ENCODE measurements at regions not wholly inside any gene's neighbourhood (a gene's known extent, or its start where the extent isn't known, plus 50 kb on each side); places are given as distances from the start of the nearest gene placed in this dataset.

- Histone ChIP-seq H3K27me3 (ENCODE audit: control insufficient read depth in 1 of 2, insufficient read depth in 2 of 2, low read length in 2 of 2) (no peaks in the 10 kb centered on the region), H3K4me1 (ENCODE audit: insufficient read depth, low read length) (no peaks in the 10 kb centered on the region), H3K36me3 (ENCODE audit: insufficient read depth, low read length) (no peaks in the 10 kb centered on the region), H3K9me3 (ENCODE audit: control insufficient read depth in 1 of 2, insufficient read depth in 1 of 2, low read length in 2 of 2) (no peaks in the 10 kb centered on the region), H3K27ac (ENCODE audit: low read depth in 1 of 2, low read length in 2 of 2) (no peak overlapping the region), H3K4me3 (ENCODE audit: low read length) (no peak overlapping the region)
- ATAC-seq (ENCODE audit: poor library complexity) = no peak
- POLR2A ChIA-PET = no interaction called here
- no peak overlapping the region for H3K27ac Mint-ChIP-seq
- no peaks in the 10 kb centered on the region for H3K36me3 Mint-ChIP-seq (ENCODE audit: low read depth)
- no peak for DNase-seq
- intact Hi-C loops (cut with DNase I, micrococcal nuclease) = no loop called here
- no peak for TF ChIP-seq CTCF (IDR thresholded peaks at IDR 0.05)
- H3K4me1 Mint-ChIP-seq (ENCODE audit: low read depth) = no peaks in the 10 kb centered on the region
- CTCF ChIA-PET = no interaction called here
- H3K4me3 Mint-ChIP-seq = no peak overlapping the region
- H3K9me3 Mint-ChIP-seq = no peaks in the 10 kb centered on the region
- H3K27me3 Mint-ChIP-seq = peaks cover 13% of the 10 kb centered on the region
Observed at GRCh38 chr20:51873652-51874051, 71.3 kb upstream of the SALL4 start.

GRCh38 chr20:51871943-51872342 is 69.6 kb upstream of the SALL4 start:
- Mint-ChIP-seq H3K36me3 (ENCODE audit: low read depth) (no peaks in the 10 kb centered on the region), H3K27me3 (peaks cover 9% of the 10 kb centered on the region), H3K27ac (no peak overlapping the region), H3K4me1 (ENCODE audit: low read depth) (no peaks in the 10 kb centered on the region), H3K4me3 (no peak overlapping the region), H3K9me3 (no peaks in the 10 kb centered on the region)
- no peaks in the 10 kb centered on the region for H3K9me3 ChIP-seq (ENCODE audit: control insufficient read depth in 1 of 2, insufficient read depth in 1 of 2, low read length in 2 of 2)
- POLR2A ChIA-PET = no interaction called here
- H3K4me1 ChIP-seq (ENCODE audit: insufficient read depth, low read length) = no peaks in the 10 kb centered on the region
- intact Hi-C loops (cut with DNase I, micrococcal nuclease) = no loop called here
- no peak for DNase-seq
- no peak for TF ChIP-seq CTCF (IDR thresholded peaks at IDR 0.05)
- no peak overlapping the region for H3K27ac ChIP-seq (ENCODE audit: low read depth in 1 of 2, low read length in 2 of 2)
- H3K27me3 ChIP-seq (ENCODE audit: control insufficient read depth in 1 of 2, insufficient read depth in 2 of 2, low read length in 2 of 2) = no peaks in the 10 kb centered on the region
- H3K36me3 ChIP-seq (ENCODE audit: insufficient read depth, low read length) = no peaks in the 10 kb centered on the region
- H3K4me3 ChIP-seq (ENCODE audit: low read length) = no peak overlapping the region
- ATAC-seq (ENCODE audit: poor library complexity) = no peak
- CTCF ChIA-PET = no interaction called here

DNA sequence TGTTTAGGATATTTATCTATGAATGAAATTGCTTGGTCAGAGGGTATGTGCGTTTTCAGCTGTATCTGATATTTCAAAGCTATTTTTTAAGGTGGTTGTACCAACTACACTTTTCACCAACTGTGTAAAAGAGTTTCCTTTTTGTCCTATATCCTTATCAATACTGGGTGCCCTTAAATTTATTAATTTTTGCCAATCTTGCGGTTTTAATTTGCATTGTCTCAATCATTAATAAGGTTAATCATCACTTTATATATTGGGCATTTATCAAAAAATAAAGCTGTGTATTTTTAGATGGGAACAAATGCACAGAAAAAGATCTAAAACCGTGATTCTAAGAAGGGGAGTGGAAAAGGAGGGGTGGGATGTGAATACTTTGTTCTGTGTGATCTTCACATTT is 66.7 kb upstream of the SALL4 start:
- H3K27ac ChIP-seq (ENCODE audit: low read depth in 1 of 2, low read length in 2 of 2) = no peak overlapping the region
- no peaks in the 10 kb centered on the region for H3K36me3 ChIP-seq (ENCODE audit: insufficient read depth, low read length)
- no peaks in the 10 kb centered on the region for H3K4me1 ChIP-seq (ENCODE audit: insufficient read depth, low read length)
- TF ChIP-seq CTCF (IDR thresholded peaks at IDR 0.05) = no peak
- H3K27ac Mint-ChIP-seq = no peak overlapping the region
- intact Hi-C loops (cut with DNase I, micrococcal nuclease) = no loop called here
- no peaks in the 10 kb centered on the region for H3K4me1 Mint-ChIP-seq (ENCODE audit: low read depth)
- H3K27me3 ChIP-seq (ENCODE audit: control insufficient read depth in 1 of 2, insufficient read depth in 2 of 2, low read length in 2 of 2) = no peaks in the 10 kb centered on the region
- ATAC-seq (ENCODE audit: poor library complexity) = no peak
- H3K4me3 ChIP-seq (ENCODE audit: low read length) = no peak overlapping the region
- no peak overlapping the region for H3K4me3 Mint-ChIP-seq
- CTCF ChIA-PET = no interaction called here
- no peaks in the 10 kb centered on the region for H3K9me3 ChIP-seq (ENCODE audit: control insufficient read depth in 1 of 2, insufficient read depth in 1 of 2, low read length in 2 of 2)
- DNase-seq = no peak
- H3K9me3 Mint-ChIP-seq = no peaks in the 10 kb centered on the region
- peaks cover 11% of the 10 kb centered on the region for H3K27me3 Mint-ChIP-seq
- POLR2A ChIA-PET = no interaction called here
- H3K36me3 Mint-ChIP-seq (ENCODE audit: low read depth) = no peaks in the 10 kb centered on the region
